SK-N-SH (cell line): ENCODE measurements at regions not wholly inside any gene's neighbourhood (a gene's known extent, or its start where the extent isn't known, plus 50 kb on each side); places are given as distances from the start of the nearest gene placed in this dataset.
A peak's percentile ranks its signal among the peaks of the same experiment; 100 is the strongest.

ENCODE experiments used
- CTCF ChIA-PET: fragments of 300-600, 350-600 bp; formaldehyde crosslinking; extraction: SDS; loops from one replicate; lab custom pipeline; 2021; lab: Yijun Ruan, JAX
- POLR2A ChIA-PET: fragments of 350-600 bp; sonication (Branson Sonifier 250); formaldehyde crosslinking; extraction: SDS; loops from one replicate; lab custom pipeline; 2020; ENCODE audit warnings: antibody characterized with exemption, inconsistent platforms; lab: Yijun Ruan, JAX
- DNase-seq: peaks from one replicate; pipeline ENCODE4 v3.0.0; 2012
- H2AFZ ChIP-seq: fragments of 200-600 bp; sonication (generic); 2 replicates; pipeline ENCODE4 v1.8.1; 2016; ENCODE audit warnings: antibody characterized with exemption, mild to moderate bottlenecking, low read depth
- H3F3A ChIP-seq: fragments of 200-600 bp; sonication (generic); replicated peaks from 2 replicates; pipeline ENCODE3; 2016; ENCODE audit warnings: antibody characterized with exemption, mild to moderate bottlenecking; ENCODE audit not compliant: insufficient read depth
- H3K27ac ChIP-seq, 2 experiments: fragments of 200-500 bp in 1 of 2; fragments of 200-600 bp in 1 of 2; sonication (Bioruptor generic) in 1 of 2; sonication (generic), shearing (Covaris generic) in 1 of 2; 2 replicates each; pipeline versions ENCODE4 v1.5.1 to v1.6.1; 2014 to 2016; ENCODE audit warnings: low read depth in 2 of 2, inconsistent platforms in 1 of 2, low read length in 1 of 2, mild to moderate bottlenecking in 1 of 2, mixed read lengths in 1 of 2
- H3K27me3 ChIP-seq: fragments of 200-600 bp; sonication (generic), shearing (Covaris generic); 2 replicates; pipeline ENCODE4 v1.6.1; 2016; ENCODE audit warnings: mixed run types; ENCODE audit not compliant: insufficient read depth
- H3K36me3 ChIP-seq, 2 experiments: fragments of 200-500 bp in 1 of 2; fragments of 200-600 bp in 1 of 2; sonication (Bioruptor generic) in 1 of 2; sonication (generic) in 1 of 2; replicated peaks in 1 of 2; 2 replicates each; pipeline versions ENCODE3 to v1.5.1; 2014 to 2016; ENCODE audit warnings: low read length in 1 of 2, mild to moderate bottlenecking in 1 of 2; ENCODE audit not compliant: insufficient read depth in 2 of 2, control insufficient read depth in 1 of 2
- H3K4me1 ChIP-seq, 2 experiments: fragments of 200-500 bp in 1 of 2; fragments of 200-600 bp in 1 of 2; sonication (Bioruptor generic) in 1 of 2; sonication (generic), shearing (Covaris generic) in 1 of 2; 2 replicates each; pipeline versions ENCODE4 v1.5.1 to v1.6.1; 2014 to 2016; ENCODE audit warnings: low read depth in 1 of 2, low read length in 1 of 2, mixed run types in 1 of 2; ENCODE audit not compliant: insufficient read depth in 2 of 2, control insufficient read depth in 1 of 2
- H3K4me2 ChIP-seq: fragments of 200-600 bp; sonication (generic), shearing (Covaris generic); 2 replicates; pipeline ENCODE4 v1.6.1; 2017; ENCODE audit warnings: mixed run types
- H3K4me3 ChIP-seq, 2 experiments: fragments of 200-500 bp in 1 of 2; fragments of 200-600 bp in 1 of 2; sonication (Bioruptor generic) in 1 of 2; sonication (generic), shearing (Covaris generic) in 1 of 2; 2 replicates each; pipeline versions ENCODE4 v1.5.1 to v1.8.1; 2014 to 2016; ENCODE audit warnings: low read depth in 2 of 2, inconsistent platforms in 1 of 2, low read length in 1 of 2, mild to moderate bottlenecking in 1 of 2, mixed read lengths in 1 of 2, moderate library complexity in 1 of 2
- H3K79me2 ChIP-seq: fragments of 200-600 bp; sonication (generic); 2 replicates; pipeline ENCODE4 v1.8.1; 2017; ENCODE audit warnings: mild to moderate bottlenecking; ENCODE audit not compliant: insufficient read depth
- H3K9ac ChIP-seq: fragments of 200-600 bp; sonication (generic); 2 replicates; pipeline ENCODE4 v1.6.1; 2017; ENCODE audit warnings: mixed run types
- H3K9me2 ChIP-seq: fragments of 200-600 bp; sonication (generic); 2 replicates; pipeline ENCODE4 v1.6.1; 2017; ENCODE audit warnings: mixed run types
- H3K9me3 ChIP-seq: fragments of 200-600 bp; sonication (generic); 2 replicates; pipeline ENCODE4 v1.6.1; 2017; ENCODE audit warnings: mixed run types, mild to moderate bottlenecking, moderate library complexity
- H4K20me1 ChIP-seq: fragments of 200-600 bp; sonication (generic); 2 replicates; pipeline ENCODE4 v1.6.1; 2017; ENCODE audit warnings: mild to moderate bottlenecking, mixed run types; ENCODE audit not compliant: insufficient read depth
- CHD2 ChIP-seq: fragments of 150-350 bp; IDR thresholded peaks from 2 replicates; pipeline ENCODE4 v1.6.1; 2018; ENCODE audit warnings: low read length; ENCODE audit not compliant: partially characterized antibody
- EP300 ChIP-seq, 2 experiments: IDR thresholded peaks; 2 replicates each; pipeline versions ENCODE4 v1.4.0 to v1.6.1; 2012; ENCODE audit warnings: borderline replicate concordance in 1 of 2, low read depth in 1 of 2, low read length in 1 of 2
- FOSL2 ChIP-seq: IDR thresholded peaks from 2 replicates; pipeline ENCODE4 v1.4.0; 2012; ENCODE audit warnings: low read depth, mild to moderate bottlenecking, moderate library complexity, borderline replicate concordance
- JUND ChIP-seq: IDR thresholded peaks from 2 replicates; pipeline ENCODE4 v1.4.0; 2012
- PBX3 ChIP-seq: IDR thresholded peaks from 2 replicates; pipeline ENCODE4; 2012
- POLR2AphosphoS5 ChIP-seq: IDR thresholded peaks from 2 replicates; pipeline ENCODE4 v1.6.1; 2012; ENCODE audit warnings: low read depth, low read length
- RFX5 ChIP-seq: IDR thresholded peaks from 2 replicates; pipeline ENCODE4 v1.6.1; 2012; ENCODE audit warnings: mild to moderate bottlenecking, improper control_type of control experiment, low read length
- RXRA ChIP-seq: IDR thresholded peaks from 2 replicates; pipeline ENCODE4 v1.4.0; 2012; ENCODE audit warnings: low read depth, mild to moderate bottlenecking, borderline replicate concordance
- TCF12 ChIP-seq: IDR thresholded peaks from 2 replicates; pipeline ENCODE4 v1.4.0; 2012
- TEAD4 ChIP-seq: IDR thresholded peaks from 2 replicates; pipeline ENCODE4 v1.4.0; 2012; ENCODE audit warnings: mild to moderate bottlenecking, borderline replicate concordance; ENCODE audit not compliant: insufficient read depth
- ZBTB33 ChIP-seq: IDR thresholded peaks from 2 replicates; pipeline ENCODE4 v1.4.0; 2012; ENCODE audit warnings: low read depth, borderline replicate concordance
- WGBS: methylation state at CpG from one replicate; pipeline ENCODE4 v1.1.6; 2017; ENCODE audit warnings: low lambda C conversion rate; 5-methylcytosine and 5-hydroxymethylcytosine counted together
- TF ChIP-seq, protein P1 (sequence below): IDR thresholded peaks from 2 replicates; pipeline ENCODE4 v1.4.0; 2012; ENCODE audit warnings: low read depth, borderline replicate concordance
- TF ChIP-seq, protein P2 (sequence below): fragments of 150-350 bp; IDR thresholded peaks from 2 replicates; pipeline ENCODE4 v1.6.1; 2016; ENCODE audit warnings: mild to moderate bottlenecking, low read depth, low read length
- TF ChIP-seq, protein P3 (sequence below): fragments of 200-600 bp; sonication (generic); IDR thresholded peaks from 2 replicates; pipeline ENCODE4 v1.6.1; 2017; ENCODE audit warnings: antibody characterized with exemption, mild to moderate bottlenecking, moderate library complexity

GRCh38 chr12:83634726-83635267 lies 948.1 kb downstream of the TMTC2 start:
- Histone ChIP-seq H3K4me3 (no peak overlapping the region), H3K36me3 (no peaks in the 10 kb centered on the region), H3K9ac (no peak overlapping the region), H3F3A (peaks cover 18% of the 10 kb centered on the region), H3K9me2 (no peaks in the 10 kb centered on the region), H3K4me1 (no peaks in the 10 kb centered on the region; a peak in 1 of 4 replicates), H3K79me2 (no peaks in the 10 kb centered on the region), H3K9me3 (no peaks in the 10 kb centered on the region), H4K20me1 (no peaks in the 10 kb centered on the region), H3K4me2 (no peak overlapping the region), H3K27me3 (no peaks in the 10 kb centered on the region), H2AFZ (no peak overlapping the region), H3K27ac (peak overlapping the region; percentile 36 to 49; a peak in 3 of 4 replicates)
- ChIA-PET POLR2A (no interaction called here), CTCF (interaction anchor here (0.8 kb wide), 1 partner anchor 949 kb away, joined by 3 read pairs; no protein-coding TSS in a partner anchor)
- WGBS, result 14% methylated on average over 4 of the region's 4 CpGs
- no peak for DNase-seq
- TF ChIP-seq TCF12 (peak; percentile 63), POLR2AphosphoS5 (peak; percentile 31; the same call in 1 of the 2 replicates), RXRA (0 out of 2 replicates have a peak, but pooled peaks have one; percentile 35), JUND (peak; percentile 75), RFX5 (no peak), PBX3 (no peak), TEAD4 (peak; percentile 57; the same call in 1 of the 2 replicates), FOSL2 (peak; percentile 63; the same call in 1 of the 2 replicates), EP300 (IDR thresholded peaks at IDR 0.05; ENCODE audit: borderline replicate concordance in 1 of 2, low read depth in 1 of 2, low read length in 1 of 2) (peak in 1 of 2 experiments; percentile 54; a peak in 2 of 4 replicates), CHD2 (no peak)
- TF ChIP-seq, protein P1, sequence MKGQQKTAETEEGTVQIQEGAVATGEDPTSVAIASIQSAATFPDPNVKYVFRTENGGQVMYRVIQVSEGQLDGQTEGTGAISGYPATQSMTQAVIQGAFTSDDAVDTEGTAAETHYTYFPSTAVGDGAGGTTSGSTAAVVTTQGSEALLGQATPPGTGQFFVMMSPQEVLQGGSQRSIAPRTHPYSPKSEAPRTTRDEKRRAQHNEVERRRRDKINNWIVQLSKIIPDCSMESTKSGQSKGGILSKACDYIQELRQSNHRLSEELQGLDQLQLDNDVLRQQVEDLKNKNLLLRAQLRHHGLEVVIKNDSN, result peak; percentile 35; the same call in 1 of the 2 replicates
- TF ChIP-seq, protein P2, sequence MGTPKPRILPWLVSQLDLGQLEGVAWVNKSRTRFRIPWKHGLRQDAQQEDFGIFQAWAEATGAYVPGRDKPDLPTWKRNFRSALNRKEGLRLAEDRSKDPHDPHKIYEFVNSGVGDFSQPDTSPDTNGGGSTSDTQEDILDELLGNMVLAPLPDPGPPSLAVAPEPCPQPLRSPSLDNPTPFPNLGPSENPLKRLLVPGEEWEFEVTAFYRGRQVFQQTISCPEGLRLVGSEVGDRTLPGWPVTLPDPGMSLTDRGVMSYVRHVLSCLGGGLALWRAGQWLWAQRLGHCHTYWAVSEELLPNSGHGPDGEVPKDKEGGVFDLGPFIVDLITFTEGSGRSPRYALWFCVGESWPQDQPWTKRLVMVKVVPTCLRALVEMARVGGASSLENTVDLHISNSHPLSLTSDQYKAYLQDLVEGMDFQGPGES, result no peak

GRCh38 chr12:83630526-83630925 lies 943.8 kb downstream of the TMTC2 start:
- Histone ChIP-seq H3K27ac (no peak overlapping the region), H2AFZ (no peak overlapping the region; the same call in 1 of the 2 replicates), H3K9me3 (no peaks in the 10 kb centered on the region), H3K4me1 (no peaks in the 10 kb centered on the region; a peak in 1 of 4 replicates), H3F3A (peaks cover 12% of the 10 kb centered on the region), H4K20me1 (no peaks in the 10 kb centered on the region), H3K27me3 (no peaks in the 10 kb centered on the region), H3K79me2 (no peaks in the 10 kb centered on the region), H3K4me3 (no peak overlapping the region)
- POLR2A ChIA-PET, result no interaction called here
- CTCF ChIA-PET, result interaction anchor here (1.1 kb wide), 1 partner anchor 200 kb away, joined by 3 read pairs; no protein-coding TSS in a partner anchor
- TF ChIP-seq ZBTB33 (no peak), EP300 (IDR thresholded peaks at IDR 0.05; ENCODE audit: borderline replicate concordance in 1 of 2, low read depth in 1 of 2, low read length in 1 of 2) (no peak)
- TF ChIP-seq, protein P3, sequence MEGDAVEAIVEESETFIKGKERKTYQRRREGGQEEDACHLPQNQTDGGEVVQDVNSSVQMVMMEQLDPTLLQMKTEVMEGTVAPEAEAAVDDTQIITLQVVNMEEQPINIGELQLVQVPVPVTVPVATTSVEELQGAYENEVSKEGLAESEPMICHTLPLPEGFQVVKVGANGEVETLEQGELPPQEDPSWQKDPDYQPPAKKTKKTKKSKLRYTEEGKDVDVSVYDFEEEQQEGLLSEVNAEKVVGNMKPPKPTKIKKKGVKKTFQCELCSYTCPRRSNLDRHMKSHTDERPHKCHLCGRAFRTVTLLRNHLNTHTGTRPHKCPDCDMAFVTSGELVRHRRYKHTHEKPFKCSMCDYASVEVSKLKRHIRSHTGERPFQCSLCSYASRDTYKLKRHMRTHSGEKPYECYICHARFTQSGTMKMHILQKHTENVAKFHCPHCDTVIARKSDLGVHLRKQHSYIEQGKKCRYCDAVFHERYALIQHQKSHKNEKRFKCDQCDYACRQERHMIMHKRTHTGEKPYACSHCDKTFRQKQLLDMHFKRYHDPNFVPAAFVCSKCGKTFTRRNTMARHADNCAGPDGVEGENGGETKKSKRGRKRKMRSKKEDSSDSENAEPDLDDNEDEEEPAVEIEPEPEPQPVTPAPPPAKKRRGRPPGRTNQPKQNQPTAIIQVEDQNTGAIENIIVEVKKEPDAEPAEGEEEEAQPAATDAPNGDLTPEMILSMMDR, result no peak
- TF ChIP-seq, all 33 proteins: peak for 0
- WGBS, result 71% methylated on average over 1 of the region's 1 CpG
- Histone ChIP-seq H3K9ac (no peak overlapping the region), H3K4me2 (no peak overlapping the region), H3K36me3 (no peaks in the 10 kb centered on the region), H3K9me2 (no peaks in the 10 kb centered on the region; the same call in 1 of the 2 replicates)
- DNase-seq, result no peak
